Activated naive CD4-positive, alpha-beta T cell treated with anti-CD3 and anti-CD28 coated beads for 36 hours (primary cell): ENCODE measurements at regions not wholly inside any gene's neighbourhood (a gene's known extent, or its start where the extent isn't known, plus 50 kb on each side); places are given as distances from the start of the nearest gene placed in this dataset.

ENCODE experiments used
- CTCF ChIA-PET: fragments of 350-600 bp; sonication (Branson Sonifier 250); formaldehyde crosslinking; loops from one replicate; lab custom pipeline; 2021; ENCODE audit warnings: antibody characterized with exemption; lab: Charles Lee
- DNase-seq: peaks from one replicate; pipeline ENCODE4 v3.0.0-alpha.2; 2020
- H3K27ac Mint-ChIP-seq: one replicate; pipeline ENCODE4 v1.8.0; 2021; ENCODE audit warnings: mild to moderate bottlenecking, mixed read lengths
- H3K27me3 Mint-ChIP-seq: one replicate; pipeline ENCODE4 v1.8.0; 2021; ENCODE audit warnings: low read depth, mixed read lengths
- H3K36me3 Mint-ChIP-seq: one replicate; pipeline ENCODE4 v1.8.0; 2021; ENCODE audit warnings: low read depth, mixed read lengths
- H3K4me1 Mint-ChIP-seq: one replicate; pipeline ENCODE4 v1.8.0; 2021; ENCODE audit warnings: low read depth, mixed read lengths
- H3K4me3 Mint-ChIP-seq: one replicate; pipeline ENCODE4 v1.8.0; 2021; ENCODE audit warnings: mild to moderate bottlenecking, moderate library complexity, mixed read lengths
- H3K9me3 Mint-ChIP-seq: one replicate; pipeline ENCODE4 v1.8.0; 2021; ENCODE audit warnings: mixed read lengths
- intact Hi-C: fragments of 100-400 bp; cut with micrococcal nuclease; formaldehyde crosslinking; loops from one replicate; pipeline ENCODE4 v1.15.1; 2023

DNA sequence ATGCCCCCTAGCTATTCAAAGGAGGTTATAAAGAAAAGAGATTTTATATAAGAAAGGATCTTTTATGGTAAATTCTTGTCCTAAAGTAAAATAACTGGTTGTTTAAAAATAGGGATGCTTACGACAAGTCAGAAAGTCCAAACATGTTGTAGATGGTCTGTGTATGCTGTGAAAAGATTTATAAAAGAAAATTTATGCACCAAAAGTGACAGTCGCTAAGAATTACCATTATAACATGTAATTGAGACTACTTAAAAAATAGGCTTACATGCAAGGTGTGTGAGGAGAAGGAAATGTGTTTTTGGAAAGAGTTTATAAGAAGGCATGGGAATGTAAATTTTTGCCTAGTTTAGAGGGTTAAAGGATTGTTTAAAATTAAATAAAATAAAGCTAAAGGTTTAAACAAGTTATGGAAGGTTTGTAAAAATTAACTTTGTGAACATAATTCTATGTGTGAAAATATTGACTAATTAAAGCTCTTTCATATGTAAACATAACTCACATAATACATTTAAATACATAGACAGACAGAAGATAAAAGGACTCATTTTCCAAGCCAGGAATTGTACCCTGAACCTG is 118.5 kb downstream of the LYZL1 start:
- H3K36me3 Mint-ChIP-seq = peaks cover 7% of the 10 kb centered on the region
- no peak overlapping the region for H3K27ac Mint-ChIP-seq
- CTCF ChIA-PET = interaction anchor here (0.7 to 2.2 kb wide), 3 partner anchors 15 to 21 kb away, joined by 4 to 8 read pairs (median 6); no protein-coding TSS in a partner anchor
- H3K9me3 Mint-ChIP-seq = peaks cover 8% of the 10 kb centered on the region
- peaks cover 15% of the 10 kb centered on the region for H3K4me1 Mint-ChIP-seq
- H3K4me3 Mint-ChIP-seq = no peak overlapping the region
- H3K27me3 Mint-ChIP-seq = no peaks in the 10 kb centered on the region
- no peak for DNase-seq
- intact Hi-C loops = loop anchor here (10.0 kb wide), 1 partner anchor 733 kb away; the partner anchor contains the start of gene BAMBI
